Activated T-cell treated with anti-CD3 and anti-CD28 coated beads for 48 hours (primary cell): ENCODE measurements at regions not wholly inside any gene's neighbourhood (a gene's known extent, or its start where the extent isn't known, plus 50 kb on each side); places are given as distances from the start of the nearest gene placed in this dataset.

Experiments used
- DNase-seq: peaks from one replicate; pipeline ENCODE4 v3.0.0-alpha.2; 2020; ENCODE audit warnings: low read depth

GRCh38 chr2:215769246-215769645 is 244.1 kb downstream of the MREG start:
- no peak for DNase-seq

- no peak for DNase-seq
Observed at GRCh38 chr2:215767625-215768024, 245.7 kb downstream of the MREG start.

- no peak for DNase-seq
Observed at GRCh38 chr2:215765729-215766360, 247.5 kb downstream of the MREG start.

GRCh38 chr2:215764441-215765048 is 248.8 kb downstream of the MREG start:
- no peak for DNase-seq

- DNase-seq: no peak
Observed at GRCh38 chr2:215760557-215760956, 252.8 kb downstream of the MREG start.

- no peak for DNase-seq
Observed at GRCh38 chr2:215760091-215760490, 253.3 kb downstream of the MREG start.

- DNase-seq: no peak
Observed at GRCh38 chr2:215758691-215759090, 254.7 kb downstream of the MREG start.

- DNase-seq: no peak
Observed at GRCh38 chr2:215756346-215756730, 257.0 kb downstream of the MREG start.

- no peak for DNase-seq
Observed at GRCh38 chr2:215755641-215756345, 257.6 kb downstream of the MREG start.

- DNase-seq: no peak
Observed at GRCh38 chr2:215754546-215754945, 258.8 kb downstream of the MREG start.

GRCh38 chr2:215753808-215754207 is 259.5 kb downstream of the MREG start:
- no peak for DNase-seq

GRCh38 chr2:215752991-215753390 is 260.4 kb downstream of the MREG start:
- no peak for DNase-seq

GRCh38 chr2:215752436-215752835 is 260.9 kb downstream of the MREG start:
- DNase-seq: no peak

GRCh38 chr2:215751911-215752272 is 261.5 kb downstream of the MREG start:
- no peak for DNase-seq

- no peak for DNase-seq
Observed at GRCh38 chr2:215751200-215751910, 262.0 kb downstream of the MREG start.

- DNase-seq: no peak
Observed at GRCh38 chr2:215750763-215751162, 262.6 kb downstream of the MREG start.

- no peak for DNase-seq
Observed at GRCh38 chr2:215749092-215749957, 264.0 kb downstream of the MREG start.

- DNase-seq: no peak
Observed at GRCh38 chr2:215748446-215748845, 264.9 kb downstream of the MREG start.

GRCh38 chr2:215746887-215747615 is 266.3 kb downstream of the MREG start:
- no peak for DNase-seq

- DNase-seq: peak; percentile 34
Observed at GRCh38 chr2:215746226-215746886, 267.0 kb downstream of the MREG start.

GRCh38 chr2:215745331-215745730 is 268.0 kb downstream of the MREG start:
- DNase-seq: no peak
